OCI-LY1 (cell line): ENCODE measurements at regions not wholly inside any gene's neighbourhood (a gene's known extent, or its start where the extent isn't known, plus 50 kb on each side); places are given as distances from the start of the nearest gene placed in this dataset.

Source experiments
- EZH2 ChIP-seq: fragments of 200-600 bp; sonication (generic), shearing (Covaris generic); IDR thresholded peaks from 2 replicates; pipeline ENCODE4 v1.8.0; 2017; ENCODE audit warnings: borderline replicate concordance, mixed run types, mild to moderate bottlenecking, antibody characterized with exemption, low read length, moderate library complexity, mixed read lengths
- TF ChIP-seq, protein P1 (sequence below): fragments of 200-600 bp; sonication (generic), shearing (Covaris generic); IDR thresholded peaks from 2 replicates; pipeline ENCODE4 v1.5.1; 2017; ENCODE audit warnings: mild to moderate bottlenecking, antibody characterized with exemption, low read length, moderate library complexity, mixed read lengths

DNA sequence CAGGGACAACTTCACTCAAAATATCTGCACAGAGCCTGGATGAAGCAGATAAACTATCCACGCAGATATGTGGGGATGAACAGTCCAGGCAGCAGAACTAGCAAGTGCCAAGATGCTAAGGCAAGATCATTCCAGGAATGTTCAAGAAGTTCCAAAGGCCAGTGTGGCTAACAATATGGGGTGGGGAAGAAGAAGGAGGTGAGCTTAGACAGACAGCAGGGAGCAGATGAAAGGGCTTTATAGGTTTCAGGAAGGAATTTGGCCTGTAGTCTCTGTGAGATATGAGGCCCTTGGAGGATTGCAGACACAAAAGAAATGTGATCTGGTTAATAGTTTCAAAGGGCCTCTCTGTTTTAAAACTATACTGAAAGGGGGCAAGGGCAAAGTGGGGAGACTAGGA is 63.5 kb upstream of the PPM1H start:
- TF ChIP-seq, protein P1, sequence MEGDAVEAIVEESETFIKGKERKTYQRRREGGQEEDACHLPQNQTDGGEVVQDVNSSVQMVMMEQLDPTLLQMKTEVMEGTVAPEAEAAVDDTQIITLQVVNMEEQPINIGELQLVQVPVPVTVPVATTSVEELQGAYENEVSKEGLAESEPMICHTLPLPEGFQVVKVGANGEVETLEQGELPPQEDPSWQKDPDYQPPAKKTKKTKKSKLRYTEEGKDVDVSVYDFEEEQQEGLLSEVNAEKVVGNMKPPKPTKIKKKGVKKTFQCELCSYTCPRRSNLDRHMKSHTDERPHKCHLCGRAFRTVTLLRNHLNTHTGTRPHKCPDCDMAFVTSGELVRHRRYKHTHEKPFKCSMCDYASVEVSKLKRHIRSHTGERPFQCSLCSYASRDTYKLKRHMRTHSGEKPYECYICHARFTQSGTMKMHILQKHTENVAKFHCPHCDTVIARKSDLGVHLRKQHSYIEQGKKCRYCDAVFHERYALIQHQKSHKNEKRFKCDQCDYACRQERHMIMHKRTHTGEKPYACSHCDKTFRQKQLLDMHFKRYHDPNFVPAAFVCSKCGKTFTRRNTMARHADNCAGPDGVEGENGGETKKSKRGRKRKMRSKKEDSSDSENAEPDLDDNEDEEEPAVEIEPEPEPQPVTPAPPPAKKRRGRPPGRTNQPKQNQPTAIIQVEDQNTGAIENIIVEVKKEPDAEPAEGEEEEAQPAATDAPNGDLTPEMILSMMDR: no peak
- TF ChIP-seq EZH2: no peak
